Gastrocnemius medialis (tissue), 4 donors: ENCODE measurements at regions not wholly inside any gene's neighbourhood (a gene's known extent, or its start where the extent isn't known, plus 50 kb on each side); places are given as distances from the start of the nearest gene placed in this dataset.

Experiments
- POLR2A ChIP-seq, 2 donors: fragments of 450-650 bp; IDR thresholded peaks; one replicate each; pipeline ENCODE4 v1.6.1; 2017; ENCODE audit warnings: antibody characterized with exemption in 2 of 2, mild to moderate bottlenecking in 2 of 2, moderate library complexity in 2 of 2
- TF ChIP-seq, protein P1 (sequence below), 5 experiments: fragments of 450-650 bp in 3 of 5; fragments of 200-600 bp in 2 of 5; sonication (generic) in 2 of 5; IDR thresholded peaks in 4 of 5; conservative IDR thresholded peaks in 1 of 5; 1 replicate in 4 of 5; 2 replicates in 1 of 5; pipeline ENCODE4 v1.5.1; 2016 to 2019; ENCODE audit warnings: antibody characterized with exemption in 5 of 5, mild to moderate bottlenecking in 3 of 5, moderate library complexity in 3 of 5

DNA sequence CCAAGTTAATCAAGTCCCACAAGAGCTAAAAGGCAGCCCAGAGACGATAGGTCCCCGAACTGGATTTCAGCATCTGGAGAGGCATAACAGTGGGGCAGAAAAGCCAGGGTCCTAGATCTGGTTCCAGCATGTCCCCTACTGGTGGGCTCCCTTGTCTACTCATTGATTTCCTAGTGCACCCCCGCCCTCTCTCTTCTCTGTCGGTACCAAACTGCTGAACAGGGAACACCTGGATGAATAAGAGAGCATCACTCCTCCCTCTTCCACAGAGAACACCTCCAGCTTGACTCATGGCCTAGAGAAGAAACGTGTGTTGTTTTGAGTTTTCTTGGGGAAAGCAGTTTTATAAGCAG lies 101.3 kb downstream of the FOXI3 start:
- TF ChIP-seq, protein P1, sequence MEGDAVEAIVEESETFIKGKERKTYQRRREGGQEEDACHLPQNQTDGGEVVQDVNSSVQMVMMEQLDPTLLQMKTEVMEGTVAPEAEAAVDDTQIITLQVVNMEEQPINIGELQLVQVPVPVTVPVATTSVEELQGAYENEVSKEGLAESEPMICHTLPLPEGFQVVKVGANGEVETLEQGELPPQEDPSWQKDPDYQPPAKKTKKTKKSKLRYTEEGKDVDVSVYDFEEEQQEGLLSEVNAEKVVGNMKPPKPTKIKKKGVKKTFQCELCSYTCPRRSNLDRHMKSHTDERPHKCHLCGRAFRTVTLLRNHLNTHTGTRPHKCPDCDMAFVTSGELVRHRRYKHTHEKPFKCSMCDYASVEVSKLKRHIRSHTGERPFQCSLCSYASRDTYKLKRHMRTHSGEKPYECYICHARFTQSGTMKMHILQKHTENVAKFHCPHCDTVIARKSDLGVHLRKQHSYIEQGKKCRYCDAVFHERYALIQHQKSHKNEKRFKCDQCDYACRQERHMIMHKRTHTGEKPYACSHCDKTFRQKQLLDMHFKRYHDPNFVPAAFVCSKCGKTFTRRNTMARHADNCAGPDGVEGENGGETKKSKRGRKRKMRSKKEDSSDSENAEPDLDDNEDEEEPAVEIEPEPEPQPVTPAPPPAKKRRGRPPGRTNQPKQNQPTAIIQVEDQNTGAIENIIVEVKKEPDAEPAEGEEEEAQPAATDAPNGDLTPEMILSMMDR (IDR thresholded peaks at IDR 0.05 in 4 of 5, conservative IDR thresholded peaks at IDR 0.05 in 1 of 5), result no peak
- no peak for TF ChIP-seq POLR2A (IDR thresholded peaks at IDR 0.05)
